ENCODE measurements at regions not wholly inside any gene's neighbourhood (a gene's known extent, or its start where the extent isn't known, plus 50 kb on each side); places are given as distances from the start of the nearest gene placed in this dataset.

GRCh38 chr4:15303052-15303641, 124.7 kb upstream of the C1QTNF7 start:
- TF ChIP-seq, protein P1, sequence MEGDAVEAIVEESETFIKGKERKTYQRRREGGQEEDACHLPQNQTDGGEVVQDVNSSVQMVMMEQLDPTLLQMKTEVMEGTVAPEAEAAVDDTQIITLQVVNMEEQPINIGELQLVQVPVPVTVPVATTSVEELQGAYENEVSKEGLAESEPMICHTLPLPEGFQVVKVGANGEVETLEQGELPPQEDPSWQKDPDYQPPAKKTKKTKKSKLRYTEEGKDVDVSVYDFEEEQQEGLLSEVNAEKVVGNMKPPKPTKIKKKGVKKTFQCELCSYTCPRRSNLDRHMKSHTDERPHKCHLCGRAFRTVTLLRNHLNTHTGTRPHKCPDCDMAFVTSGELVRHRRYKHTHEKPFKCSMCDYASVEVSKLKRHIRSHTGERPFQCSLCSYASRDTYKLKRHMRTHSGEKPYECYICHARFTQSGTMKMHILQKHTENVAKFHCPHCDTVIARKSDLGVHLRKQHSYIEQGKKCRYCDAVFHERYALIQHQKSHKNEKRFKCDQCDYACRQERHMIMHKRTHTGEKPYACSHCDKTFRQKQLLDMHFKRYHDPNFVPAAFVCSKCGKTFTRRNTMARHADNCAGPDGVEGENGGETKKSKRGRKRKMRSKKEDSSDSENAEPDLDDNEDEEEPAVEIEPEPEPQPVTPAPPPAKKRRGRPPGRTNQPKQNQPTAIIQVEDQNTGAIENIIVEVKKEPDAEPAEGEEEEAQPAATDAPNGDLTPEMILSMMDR (IDR thresholded peaks at IDR 0.05): no peak
- no peak for TF ChIP-seq POLR2A (IDR thresholded peaks at IDR 0.05)

Data from body of pancreas (tissue), 4 donors.